Ascending aorta (tissue), 2 donors: ENCODE measurements at regions not wholly inside any gene's neighbourhood (a gene's known extent, or its start where the extent isn't known, plus 50 kb on each side); places are given as distances from the start of the nearest gene placed in this dataset.

Experiments used
- DNase-seq, 2 donors: peaks; one replicate each; pipeline ENCODE4 v3.0.0-alpha.2; 2019; ENCODE audit warnings: low spot score in 2 of 2
- H3K27ac ChIP-seq, 2 donors: fragments of 200-600 bp; sonication (generic); one replicate each; pipeline ENCODE4 v1.5.1; 2016 to 2017; ENCODE audit warnings: mild to moderate bottlenecking in 1 of 2
- H3K27me3 ChIP-seq: fragments of 200-600 bp; sonication (generic); one replicate; pipeline ENCODE4 v1.5.1; 2017
- H3K36me3 ChIP-seq, 2 donors: fragments of 200-600 bp; sonication (generic); one replicate each; pipeline ENCODE4 v1.5.1; 2016
- H3K4me1 ChIP-seq, 2 donors: fragments of 200-600 bp; sonication (generic); one replicate each; pipeline ENCODE4 v1.5.1; 2016 to 2017; ENCODE audit warnings: mild to moderate bottlenecking in 1 of 2
- H3K4me3 ChIP-seq, 2 donors: fragments of 200-600 bp; sonication (generic); one replicate each; pipeline ENCODE4 v1.5.1; 2016 to 2017; ENCODE audit warnings: mild to moderate bottlenecking in 1 of 2
- H3K9me3 ChIP-seq, 2 donors: fragments of 200-600 bp; sonication (generic); one replicate each; pipeline ENCODE4 v1.5.1; 2016
- CTCF ChIP-seq, 3 experiments: fragments of 200-600 bp in 2 of 3; fragments of 450-650 bp in 1 of 3; sonication (generic) in 2 of 3; IDR thresholded peaks; one replicate each; pipeline ENCODE4 v1.5.1; 2016 to 2019; ENCODE audit warnings: antibody characterized with exemption in 3 of 3, mild to moderate bottlenecking in 1 of 3, moderate library complexity in 1 of 3
- intact Hi-C: fragments of 100-400 bp; cut with DNase I; formaldehyde crosslinking; loops from one replicate; pipeline ENCODE4 v1.15.1; 2023

GRCh38 chr16:85331688-85332087 lies 219.4 kb upstream of the CIBAR2 start:
- intact Hi-C loops = no loop called here

GRCh38 chr16:85332175-85332574 lies 219.9 kb upstream of the CIBAR2 start:
- TF ChIP-seq CTCF (IDR thresholded peaks at IDR 0.05) = no peak

More at GRCh38 chr16:85331688-85332087, 219.4 kb upstream of the CIBAR2 start:
- Histone ChIP-seq H3K27me3 (peaks cover 4% of the 10 kb centered on the region), H3K4me1 (peaks cover 0 to 21% of the 10 kb centered on the region in 2 donors), H3K4me3 (no peak overlapping the region), H3K9me3 (no peaks in the 10 kb centered on the region), H3K27ac (no peak overlapping the region), H3K36me3 (no peaks in the 10 kb centered on the region)
- no peak for TF ChIP-seq CTCF (IDR thresholded peaks at IDR 0.05)
- no peak for DNase-seq

GRCh38 chr16:85333337-85333736 lies 221.1 kb upstream of the CIBAR2 start:
- Histone ChIP-seq H3K4me3 (no peak overlapping the region), H3K9me3 (no peaks in the 10 kb centered on the region), H3K4me1 (peaks cover 0 to 21% of the 10 kb centered on the region in 2 donors), H3K27ac (no peak overlapping the region), H3K27me3 (peaks cover 4% of the 10 kb centered on the region), H3K36me3 (no peaks in the 10 kb centered on the region)
- TF ChIP-seq CTCF (IDR thresholded peaks at IDR 0.05) = no peak
- DNase-seq = no peak
- intact Hi-C loops = no loop called here

More at GRCh38 chr16:85332175-85332574, 219.9 kb upstream of the CIBAR2 start:
- no peaks in the 10 kb centered on the region for H3K9me3 ChIP-seq
- no peak overlapping the region for H3K4me3 ChIP-seq
- H3K4me1 ChIP-seq = peaks cover 0 to 21% of the 10 kb centered on the region in 2 donors
- DNase-seq = no peak
- H3K27me3 ChIP-seq = peaks cover 4% of the 10 kb centered on the region
- no peak overlapping the region for H3K27ac ChIP-seq
- H3K36me3 ChIP-seq = no peaks in the 10 kb centered on the region
- intact Hi-C loops = no loop called here

- H3K9me3 ChIP-seq = no peaks in the 10 kb centered on the region
- H3K36me3 ChIP-seq = no peaks in the 10 kb centered on the region
- TF ChIP-seq CTCF (IDR thresholded peaks at IDR 0.05) = no peak
- no peak overlapping the region for H3K4me3 ChIP-seq
- DNase-seq = no peak
- no peak overlapping the region for H3K27ac ChIP-seq
- H3K4me1 ChIP-seq = peaks cover 0 to 19% of the 10 kb centered on the region in 2 donors
- H3K27me3 ChIP-seq = peaks cover 4% of the 10 kb centered on the region
- intact Hi-C loops = no loop called here
Observed at GRCh38 chr16:85333744-85334640, 221.7 kb upstream of the CIBAR2 start.

- TF ChIP-seq CTCF (IDR thresholded peaks at IDR 0.05) = no peak
- Histone ChIP-seq H3K4me1 (peaks cover 0 to 11% of the 10 kb centered on the region in 2 donors), H3K27me3 (no peaks in the 10 kb centered on the region), H3K27ac (no peak overlapping the region), H3K9me3 (no peaks in the 10 kb centered on the region), H3K4me3 (no peak overlapping the region), H3K36me3 (no peaks in the 10 kb centered on the region)
- DNase-seq = no peak
- intact Hi-C loops = no loop called here
Observed at GRCh38 chr16:85334718-85335583, 222.7 kb upstream of the CIBAR2 start.
